ENCODE measurements at regions not wholly inside any gene's neighbourhood (a gene's known extent, or its start where the extent isn't known, plus 50 kb on each side); places are given as distances from the start of the nearest gene placed in this dataset.

DNA sequence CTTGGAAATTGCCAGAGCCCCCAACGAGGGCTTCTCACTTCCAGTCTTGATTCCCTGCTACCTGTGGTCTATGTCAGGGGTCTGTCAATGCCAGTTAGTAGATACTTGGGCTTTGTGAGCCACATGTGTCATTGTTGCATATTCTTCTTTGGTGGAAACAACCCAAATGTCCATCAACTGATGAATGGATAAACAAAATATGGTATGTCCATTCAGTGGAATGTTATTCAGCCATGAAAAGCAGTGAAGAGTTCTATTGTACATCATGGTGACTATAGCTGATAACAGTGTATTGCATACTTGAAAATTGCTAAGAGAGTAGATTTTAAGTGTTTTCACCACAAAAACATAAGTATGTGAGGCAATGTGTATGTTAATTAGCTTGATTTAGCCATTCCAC, 288.1 kb downstream of the RPLP1 start:
- no peak for DNase-seq (ENCODE audit: low spot score)

DNA sequence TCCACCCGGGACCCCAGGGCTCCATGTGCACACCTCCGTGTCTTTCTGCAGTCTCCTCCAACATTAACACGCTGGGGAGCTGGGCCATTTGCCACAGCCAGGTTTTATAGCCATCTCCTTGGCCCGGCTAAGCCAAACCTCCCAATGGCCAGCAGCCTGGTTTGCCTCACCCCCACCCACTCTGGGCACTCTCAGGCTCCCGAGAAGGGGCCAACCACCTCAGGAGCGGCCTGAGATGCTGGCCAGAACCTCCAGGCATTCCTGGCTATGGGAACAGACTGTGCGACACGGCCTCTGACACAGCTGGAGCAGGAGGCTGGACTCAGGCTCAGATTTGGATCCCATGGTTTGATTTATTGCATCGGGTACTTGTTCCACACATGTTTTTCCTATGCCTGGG, 289.7 kb downstream of the RPLP1 start:
- no peak for DNase-seq (ENCODE audit: low spot score)

DNA sequence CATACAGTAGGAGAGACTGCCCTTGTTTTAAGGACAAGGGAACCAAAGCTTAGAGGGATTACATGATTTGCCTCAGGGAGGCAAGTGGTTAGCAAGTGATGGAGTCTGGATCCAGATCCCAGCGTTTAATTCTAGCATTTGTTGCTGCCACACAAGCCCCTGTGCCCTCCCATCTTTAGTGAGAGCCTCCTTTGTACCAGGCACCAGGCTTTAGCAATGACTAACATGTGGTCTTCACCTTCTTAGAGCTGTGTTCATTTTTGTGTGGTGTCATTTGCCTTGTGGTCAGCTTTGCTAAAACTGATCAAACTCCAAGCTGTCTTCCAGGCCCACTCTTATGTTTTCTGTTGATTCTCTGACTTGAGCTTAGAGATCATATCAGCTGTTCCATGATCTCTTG, 290.5 kb downstream of the RPLP1 start:
- DNase-seq (ENCODE audit: low spot score), result no peak

GRCh38 chr15:69744391-69745162, 292.0 kb downstream of the RPLP1 start:
- DNase-seq (ENCODE audit: low spot score), result no peak

DNA sequence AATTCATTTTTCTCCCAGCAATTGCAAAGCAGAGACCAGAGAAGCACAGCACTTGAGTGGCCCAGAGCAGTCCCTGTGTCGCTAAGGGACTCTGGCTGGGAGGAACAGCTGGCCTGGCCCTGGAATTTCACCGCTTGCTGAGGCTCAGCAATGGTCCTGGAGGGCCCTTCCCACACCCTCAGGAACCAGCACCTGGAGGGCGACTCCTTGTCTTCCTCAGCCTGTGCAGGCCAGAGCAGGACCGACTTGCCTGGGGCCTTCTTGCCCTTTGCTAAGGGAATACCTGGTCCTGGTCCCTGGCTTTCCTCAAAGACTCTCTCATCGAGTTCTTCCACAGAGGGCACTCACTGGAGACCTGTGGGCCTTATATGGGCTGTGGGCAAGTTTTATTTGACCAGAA, 294.6 kb downstream of the RPLP1 start:
- DNase-seq (ENCODE audit: low spot score), result no peak

GRCh38 chr15:69748131-69748530, 295.5 kb downstream of the RPLP1 start:
- DNase-seq (ENCODE audit: low spot score), result no peak

DNA sequence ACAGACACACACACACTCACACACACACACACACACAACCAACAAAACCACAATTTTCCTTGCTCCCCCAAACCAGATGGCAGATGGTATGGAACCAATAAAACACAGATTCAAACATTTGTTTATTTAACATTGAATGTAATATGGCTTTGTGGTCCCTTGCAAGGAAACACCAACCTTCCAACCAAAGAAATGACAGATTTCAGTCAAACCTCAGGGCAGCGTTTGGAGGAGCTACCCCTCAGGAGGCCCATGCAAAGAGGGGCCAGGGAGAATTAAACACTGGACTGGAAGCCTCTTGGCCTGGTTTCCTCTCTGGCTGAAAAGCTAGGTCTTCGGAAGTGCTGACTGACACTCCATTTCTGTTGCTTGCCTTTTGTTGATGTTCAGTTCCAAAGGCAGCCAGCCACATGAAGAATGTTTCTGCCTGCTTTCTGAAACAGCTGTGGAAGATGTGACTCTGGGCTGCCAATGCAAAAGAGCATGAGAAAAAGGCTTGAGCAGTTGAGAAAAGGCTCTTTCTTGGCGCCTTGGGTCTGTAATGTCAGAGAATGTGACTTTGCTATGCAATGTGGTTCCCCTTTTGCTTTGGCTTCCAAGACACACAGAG, 296.1 kb downstream of the RPLP1 start:
- DNase-seq (ENCODE audit: low spot score), result no peak

DNA sequence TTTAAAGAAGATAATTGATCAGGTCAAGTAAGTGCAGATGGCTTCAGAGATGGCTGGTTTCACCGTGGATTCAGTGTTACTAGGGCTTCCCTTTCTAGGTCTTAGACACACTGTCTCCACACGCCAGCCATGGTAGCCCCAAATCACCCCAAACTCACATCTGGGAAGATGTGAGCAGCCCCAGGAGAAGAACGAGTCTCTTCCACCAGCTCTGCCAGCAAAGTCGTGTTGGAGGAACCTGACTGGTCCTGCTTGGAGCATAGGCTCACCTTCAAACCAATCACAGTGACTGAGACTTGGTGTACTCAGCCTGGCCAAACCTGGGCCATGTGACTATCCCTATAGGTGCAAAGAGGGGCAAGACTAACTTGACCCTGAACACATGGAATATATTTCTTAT, 296.7 kb downstream of the RPLP1 start:
- DNase-seq (ENCODE audit: low spot score), result no peak

DNA sequence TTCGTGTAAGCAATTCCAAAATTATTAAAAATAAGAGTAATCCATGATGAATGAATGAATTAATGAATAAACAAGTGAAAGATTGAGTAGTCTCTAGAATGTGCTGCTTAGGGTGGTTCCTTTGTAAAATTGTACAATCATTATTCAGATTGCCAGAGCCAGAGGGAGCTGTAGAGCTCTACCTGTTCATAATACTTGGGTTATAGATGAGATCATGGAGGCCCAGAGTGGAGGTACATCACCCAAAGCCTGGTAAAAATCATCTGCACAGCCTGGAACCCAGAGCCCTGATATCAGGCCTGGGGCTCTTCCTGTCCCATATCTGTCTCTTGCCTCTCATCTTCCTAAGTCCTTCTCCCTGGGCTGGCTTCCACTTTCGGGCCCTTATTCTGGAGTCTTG, 297.2 kb downstream of the RPLP1 start:
- peak; percentile 31 for DNase-seq (ENCODE audit: low spot score)

GRCh38 chr15:69750253-69750652, 297.6 kb downstream of the RPLP1 start:
- no peak for DNase-seq (ENCODE audit: low spot score)

- no peak for DNase-seq (ENCODE audit: low spot score)
Observed at GRCh38 chr15:69751147-69751546, 298.5 kb downstream of the RPLP1 start.

- DNase-seq (ENCODE audit: low spot score), result no peak
Observed at GRCh38 chr15:69751566-69751965, 298.9 kb downstream of the RPLP1 start.

GRCh38 chr15:69753867-69754266, 301.2 kb downstream of the RPLP1 start:
- no peak for DNase-seq (ENCODE audit: low spot score)

DNA sequence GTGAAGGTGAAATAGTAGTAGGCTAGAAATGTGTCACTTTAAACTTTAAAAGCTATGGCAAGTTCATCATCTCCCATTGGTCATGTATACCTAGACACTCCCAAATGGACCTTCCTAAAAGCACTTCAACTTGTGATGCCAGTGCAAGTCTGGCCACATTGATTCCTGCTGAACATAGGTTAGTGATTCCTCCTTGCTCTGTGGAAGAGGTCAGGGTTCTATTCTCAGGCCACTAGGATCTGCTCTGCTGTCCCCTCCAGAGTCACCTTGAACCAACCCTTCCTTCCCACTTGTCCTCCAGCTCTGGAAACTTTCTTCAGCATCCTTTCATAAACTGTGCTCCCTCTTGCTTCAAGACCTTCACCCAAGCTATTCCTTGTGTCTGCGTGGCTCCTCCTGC, 301.7 kb downstream of the RPLP1 start:
- DNase-seq (ENCODE audit: low spot score), result no peak

DNA sequence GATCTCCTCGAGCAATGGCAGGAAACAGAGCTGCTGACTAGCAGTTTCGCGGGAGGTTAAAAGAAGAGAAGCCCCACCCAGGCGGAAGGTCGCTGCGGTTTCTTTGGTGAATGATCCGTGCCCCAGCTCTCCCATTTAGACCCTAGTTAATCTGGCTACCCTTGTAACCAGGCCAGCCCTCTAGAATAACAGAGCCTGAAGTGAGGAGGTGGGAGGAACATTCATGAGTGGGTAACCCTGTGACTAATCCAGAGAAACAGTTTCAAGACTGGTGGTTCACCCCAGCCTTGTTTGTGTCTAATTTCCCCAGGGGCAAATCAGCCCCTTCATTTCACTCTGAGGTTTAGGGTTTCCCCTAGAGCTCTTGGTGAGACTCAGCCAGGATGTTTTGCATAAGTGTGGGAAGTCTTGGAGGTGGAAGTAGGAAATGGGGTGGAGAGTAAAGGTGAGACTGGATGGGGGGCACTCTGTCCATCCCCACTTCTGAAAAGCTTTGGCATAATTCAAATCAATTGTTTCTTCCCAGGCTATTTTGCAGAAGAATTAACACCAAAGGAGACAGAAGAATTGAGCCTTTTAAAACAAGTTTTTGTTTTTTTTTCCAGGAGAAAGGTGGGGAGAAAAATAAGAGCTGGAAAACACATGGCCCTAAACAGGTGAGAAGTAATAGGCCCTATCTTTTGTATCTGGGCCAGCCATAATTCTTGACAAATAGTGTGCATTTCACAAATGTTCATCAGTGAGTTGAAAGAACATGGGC, 303.1 kb downstream of the RPLP1 start:
- peak; percentile 83 for DNase-seq (ENCODE audit: low spot score)

GRCh38 chr15:69756440-69756839, 303.8 kb downstream of the RPLP1 start:
- DNase-seq (ENCODE audit: low spot score), result no peak

DNA sequence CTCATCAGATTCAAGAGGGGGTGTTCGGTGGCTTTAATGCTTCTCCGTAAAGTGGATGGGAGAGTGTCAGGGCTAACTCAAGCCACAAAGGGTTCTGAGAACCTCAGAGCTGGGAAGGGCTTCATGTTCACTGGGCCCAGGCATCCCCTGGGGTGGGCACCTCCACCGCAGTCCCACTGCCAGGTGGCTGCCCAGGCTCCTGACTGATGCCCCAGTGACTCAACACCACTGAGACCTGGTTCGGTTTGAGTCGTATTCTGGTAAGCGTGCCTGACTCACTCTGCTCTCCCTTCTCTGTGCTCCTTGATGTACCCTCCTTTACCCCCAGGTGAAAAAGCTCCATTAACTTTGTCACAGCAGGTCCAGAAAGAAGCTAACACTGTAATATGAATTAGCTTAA, 304.6 kb downstream of the RPLP1 start:
- DNase-seq (ENCODE audit: low spot score), result peak; percentile 32

GRCh38 chr15:69758291-69758771, 305.7 kb downstream of the RPLP1 start:
- no peak for DNase-seq (ENCODE audit: low spot score)

DNA sequence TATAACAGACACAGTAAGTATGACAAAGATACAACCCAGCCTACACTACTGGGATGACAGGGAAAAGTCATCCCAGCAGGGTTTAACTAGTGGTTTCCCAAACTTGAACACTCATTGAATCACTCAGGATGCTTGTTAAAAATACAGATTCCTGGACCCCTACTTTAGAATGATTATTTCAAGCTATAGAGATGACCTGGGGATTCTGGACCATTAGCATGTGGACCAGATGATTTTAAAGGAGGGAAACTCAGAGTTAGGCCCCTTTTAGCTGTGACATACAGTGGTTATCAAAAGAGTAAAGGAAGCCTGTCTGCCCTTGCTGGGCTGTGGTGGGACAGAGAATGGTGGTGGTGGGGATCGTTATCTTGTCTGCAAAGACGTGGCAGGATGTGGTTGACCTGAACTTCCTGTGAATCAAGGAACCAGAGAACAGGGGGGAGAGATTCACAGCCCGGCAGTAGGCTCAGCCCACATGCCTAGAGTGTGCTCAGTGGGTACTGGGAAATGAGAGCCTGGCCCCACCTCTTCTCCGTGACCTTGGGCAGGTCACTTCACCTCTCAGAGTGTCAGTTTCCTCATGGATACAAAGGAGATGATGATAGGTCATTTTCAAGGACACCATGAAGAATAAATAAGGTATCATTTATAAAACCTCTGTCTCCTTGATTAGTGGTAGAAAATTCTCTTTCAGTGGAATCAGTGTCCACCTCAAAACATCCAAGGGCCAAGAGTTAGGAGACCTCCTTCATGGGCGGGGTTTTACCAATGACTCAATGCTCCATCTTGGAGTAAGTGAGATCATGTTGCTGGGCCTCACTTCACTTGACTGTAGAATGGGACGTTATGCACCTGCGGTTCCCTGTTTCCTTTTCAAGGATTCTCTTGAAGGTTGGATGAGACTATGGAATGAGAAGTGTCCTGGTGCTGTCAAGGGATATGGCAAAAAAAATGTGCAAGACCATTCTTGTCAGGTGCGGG, 306.5 kb downstream of the RPLP1 start:
- DNase-seq (ENCODE audit: low spot score), result peak; percentile 92

- no peak for DNase-seq (ENCODE audit: low spot score)
Observed at GRCh38 chr15:69760258-69760845, 307.7 kb downstream of the RPLP1 start.

DNA sequence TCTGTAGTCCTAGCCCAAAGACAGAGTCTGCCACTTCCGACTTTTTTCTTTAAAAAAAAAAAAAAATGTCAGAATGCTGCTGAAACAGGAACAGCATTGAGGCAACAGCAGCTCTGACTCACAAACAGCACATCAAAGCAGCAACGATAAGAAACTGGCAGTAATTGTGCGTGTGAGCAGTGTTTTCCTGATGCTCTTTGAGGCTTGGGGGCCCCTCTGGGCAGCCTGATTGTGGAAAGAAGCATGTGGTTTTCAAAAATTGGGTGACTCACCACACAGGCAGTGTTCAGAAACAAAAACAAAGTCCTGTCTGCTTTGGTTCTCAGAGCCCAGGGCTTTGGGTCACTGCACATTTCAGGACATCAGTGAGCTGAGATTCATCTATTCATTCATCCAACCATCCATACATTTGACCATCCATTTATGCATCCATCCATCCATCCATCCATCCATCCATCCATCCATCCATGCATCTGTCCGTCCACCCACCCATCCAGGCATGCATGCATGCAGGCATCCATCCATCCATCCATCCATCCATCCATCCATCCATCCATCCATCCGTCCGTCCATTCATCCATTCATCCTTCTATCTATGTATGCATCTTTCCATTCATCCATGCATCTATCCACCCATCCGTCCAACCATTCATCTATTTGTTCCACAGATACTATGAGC, 308.4 kb downstream of the RPLP1 start:
- peak; percentile 93 for DNase-seq (ENCODE audit: low spot score)
